Immature natural killer cell (primary cell): ENCODE measurements at regions not wholly inside any gene's neighbourhood (a gene's known extent, or its start where the extent isn't known, plus 50 kb on each side); places are given as distances from the start of the nearest gene placed in this dataset.

ENCODE experiments used
- DNase-seq, 3 donors: peaks; one replicate each; pipeline ENCODE4 v3.0.0; 2022; ENCODE audit warnings: mixed read lengths in 1 of 3
- H3K27ac Mint-ChIP-seq, 6 donors: one replicate each; pipeline ENCODE4 v1.8.0; 2020; ENCODE audit warnings: mixed read lengths in 6 of 6, mild to moderate bottlenecking in 5 of 6, inconsistent platforms in 4 of 6, moderate library complexity in 3 of 6
- H3K27me3 Mint-ChIP-seq, 3 donors: one replicate each; pipeline ENCODE4 v1.8.0; 2020 to 2021; ENCODE audit warnings: low read depth in 3 of 3, mild to moderate bottlenecking in 3 of 3, mixed read lengths in 3 of 3, moderate library complexity in 3 of 3, inconsistent platforms in 1 of 3
- H3K36me3 Mint-ChIP-seq, 3 donors: one replicate each; pipeline ENCODE4 v1.8.0; 2020; ENCODE audit warnings: mixed read lengths in 3 of 3, inconsistent platforms in 2 of 3, mild to moderate bottlenecking in 2 of 3
- H3K4me1 Mint-ChIP-seq, 2 donors: one replicate each; pipeline ENCODE4 v1.8.0; 2020; ENCODE audit warnings: inconsistent platforms in 2 of 2, mild to moderate bottlenecking in 2 of 2, mixed read lengths in 2 of 2, moderate library complexity in 1 of 2
- H3K4me3 Mint-ChIP-seq, 5 donors: one replicate each; pipeline ENCODE4 v1.8.0; 2020; ENCODE audit warnings: mild to moderate bottlenecking in 5 of 5, mixed read lengths in 5 of 5, inconsistent platforms in 3 of 5, moderate library complexity in 3 of 5
- H3K9me3 Mint-ChIP-seq, 6 donors: one replicate each; pipeline ENCODE4 v1.8.0; 2020; ENCODE audit warnings: mild to moderate bottlenecking in 6 of 6, mixed read lengths in 6 of 6, inconsistent platforms in 4 of 6, moderate library complexity in 3 of 6

GRCh38 chr13:40403509-40404241 is 262.8 kb downstream of the FOXO1 start:
- H3K27me3 Mint-ChIP-seq = no peaks in the 10 kb centered on the region
- no peak for DNase-seq
- no peak overlapping the region for H3K27ac Mint-ChIP-seq
- no peaks in the 10 kb centered on the region for H3K9me3 Mint-ChIP-seq
- peaks cover 0 to 5% (median 0%) of the 10 kb centered on the region in 3 donors for H3K36me3 Mint-ChIP-seq
- peaks cover 24 to 28% of the 10 kb centered on the region in 2 donors for H3K4me1 Mint-ChIP-seq
- no peak overlapping the region for H3K4me3 Mint-ChIP-seq

GRCh38 chr13:40404407-40404806 is 262.0 kb downstream of the FOXO1 start:
- Mint-ChIP-seq H3K4me3 (no peak overlapping the region), H3K36me3 (peaks cover 0 to 5% (median 0%) of the 10 kb centered on the region in 3 donors), H3K4me1 (peaks cover 24 to 28% of the 10 kb centered on the region in 2 donors), H3K9me3 (no peaks in the 10 kb centered on the region), H3K27ac (no peak overlapping the region), H3K27me3 (no peaks in the 10 kb centered on the region)
- no peak for DNase-seq

GRCh38 chr13:40404967-40405716 is 261.3 kb downstream of the FOXO1 start:
- Mint-ChIP-seq H3K4me1 (peaks cover 24 to 28% of the 10 kb centered on the region in 2 donors), H3K36me3 (peaks cover 0 to 5% (median 0%) of the 10 kb centered on the region in 3 donors), H3K27ac (no peak overlapping the region), H3K9me3 (no peaks in the 10 kb centered on the region), H3K4me3 (no peak overlapping the region), H3K27me3 (no peaks in the 10 kb centered on the region)
- DNase-seq = no peak

GRCh38 chr13:40406405-40407120 is 259.9 kb downstream of the FOXO1 start:
- H3K27ac Mint-ChIP-seq = no peak overlapping the region

GRCh38 chr13:40407567-40407966 is 258.9 kb downstream of the FOXO1 start:
- H3K27me3 Mint-ChIP-seq = no peaks in the 10 kb centered on the region
- no peak overlapping the region for H3K4me3 Mint-ChIP-seq
- no peak for DNase-seq
- H3K9me3 Mint-ChIP-seq = no peaks in the 10 kb centered on the region
- H3K27ac Mint-ChIP-seq = no peak overlapping the region
- peaks cover 0 to 5% (median 0%) of the 10 kb centered on the region in 3 donors for H3K36me3 Mint-ChIP-seq
- H3K4me1 Mint-ChIP-seq = peaks cover 10 to 13% of the 10 kb centered on the region in 2 donors

More at GRCh38 chr13:40406405-40407120, 259.9 kb downstream of the FOXO1 start:
- Mint-ChIP-seq H3K9me3 (no peaks in the 10 kb centered on the region), H3K4me1 (peaks cover 20 to 23% of the 10 kb centered on the region in 2 donors), H3K4me3 (no peak overlapping the region), H3K36me3 (peaks cover 0 to 5% (median 0%) of the 10 kb centered on the region in 3 donors), H3K27me3 (no peaks in the 10 kb centered on the region)
- DNase-seq = no peak

DNA sequence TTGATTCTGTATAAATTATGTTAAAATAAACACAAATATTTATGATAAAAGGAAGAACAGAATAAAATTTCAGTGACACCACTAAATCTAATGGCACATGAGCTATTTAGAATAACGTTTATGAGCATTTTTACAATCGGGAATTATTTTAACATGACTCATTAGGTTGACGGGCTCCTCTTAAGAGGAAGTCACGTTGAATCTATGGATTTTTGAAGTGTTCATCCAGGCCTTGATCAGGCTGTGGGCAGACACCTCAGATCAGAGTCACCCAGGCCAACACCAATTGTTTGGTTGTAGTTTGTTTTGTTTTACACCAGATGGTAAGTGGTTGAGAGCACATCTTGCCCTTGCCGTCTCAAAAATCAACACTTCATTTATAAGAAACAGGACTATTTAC is 257.8 kb downstream of the FOXO1 start:
- Mint-ChIP-seq H3K27me3 (no peaks in the 10 kb centered on the region), H3K4me3 (no peak overlapping the region), H3K36me3 (peaks cover 0 to 5% (median 0%) of the 10 kb centered on the region in 3 donors), H3K4me1 (peaks cover 1 to 2% of the 10 kb centered on the region in 2 donors), H3K9me3 (no peaks in the 10 kb centered on the region), H3K27ac (no peak overlapping the region)
- no peak for DNase-seq

DNA sequence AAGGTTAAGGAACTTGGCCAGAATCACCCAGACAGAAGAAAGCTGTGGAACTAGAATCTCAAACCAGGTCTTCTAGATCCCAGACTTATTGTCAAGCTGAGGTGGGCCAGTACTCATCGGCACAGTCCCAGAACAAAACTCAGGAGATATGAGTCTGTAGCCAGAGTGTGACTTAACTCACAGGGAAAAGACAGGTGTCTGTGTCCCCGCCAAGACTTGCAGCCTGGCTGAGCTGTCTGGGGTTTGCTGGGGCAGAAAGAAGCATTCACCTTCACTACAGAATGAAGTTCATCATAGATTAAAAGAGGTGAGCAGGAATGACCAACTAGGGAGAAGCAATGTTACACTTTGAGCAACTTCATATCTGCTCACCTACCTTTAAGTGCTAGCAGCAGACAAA is 257.2 kb downstream of the FOXO1 start:
- Mint-ChIP-seq H3K9me3 (no peaks in the 10 kb centered on the region), H3K4me3 (no peak overlapping the region), H3K4me1 (no peaks in the 10 kb centered on the region), H3K36me3 (peaks cover 0 to 5% (median 0%) of the 10 kb centered on the region in 3 donors), H3K27me3 (no peaks in the 10 kb centered on the region), H3K27ac (no peak overlapping the region)
- DNase-seq = no peak

DNA sequence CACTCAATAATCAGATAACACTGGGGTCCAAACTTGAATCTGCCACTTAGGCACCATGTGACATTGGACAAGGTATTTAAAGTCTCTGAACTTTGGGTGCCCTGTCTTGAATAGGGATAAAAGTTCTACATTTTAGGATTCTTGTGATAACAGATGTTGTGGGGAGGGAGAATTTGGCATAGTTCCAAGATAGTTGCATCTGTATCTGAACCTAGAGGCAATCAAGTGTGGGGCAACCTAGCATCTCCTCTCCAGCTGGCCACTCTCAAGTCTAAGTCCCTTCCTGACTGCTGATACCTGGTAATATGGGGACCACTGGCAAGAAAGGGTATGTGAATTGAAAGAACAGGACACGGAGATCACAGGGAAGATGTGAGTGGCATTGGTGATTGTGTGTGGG is 256.1 kb downstream of the FOXO1 start:
- Mint-ChIP-seq H3K9me3 (no peaks in the 10 kb centered on the region), H3K27ac (no peak overlapping the region), H3K4me3 (no peak overlapping the region), H3K4me1 (no peaks in the 10 kb centered on the region), H3K27me3 (peaks cover 0 to 1% (median 0%) of the 10 kb centered on the region in 3 donors), H3K36me3 (peaks cover 0 to 5% (median 0%) of the 10 kb centered on the region in 3 donors)
- DNase-seq = no peak

- H3K9me3 Mint-ChIP-seq = no peaks in the 10 kb centered on the region
- DNase-seq = no peak
- no peak overlapping the region for H3K27ac Mint-ChIP-seq
- peaks cover 0 to 3% (median 0%) of the 10 kb centered on the region in 3 donors for H3K36me3 Mint-ChIP-seq
- no peaks in the 10 kb centered on the region for H3K4me1 Mint-ChIP-seq
- H3K27me3 Mint-ChIP-seq = peaks cover 0 to 7% (median 2%) of the 10 kb centered on the region in 3 donors
- no peak overlapping the region for H3K4me3 Mint-ChIP-seq
Observed at GRCh38 chr13:40420160-40420740, 246.2 kb downstream of the FOXO1 start.

DNA sequence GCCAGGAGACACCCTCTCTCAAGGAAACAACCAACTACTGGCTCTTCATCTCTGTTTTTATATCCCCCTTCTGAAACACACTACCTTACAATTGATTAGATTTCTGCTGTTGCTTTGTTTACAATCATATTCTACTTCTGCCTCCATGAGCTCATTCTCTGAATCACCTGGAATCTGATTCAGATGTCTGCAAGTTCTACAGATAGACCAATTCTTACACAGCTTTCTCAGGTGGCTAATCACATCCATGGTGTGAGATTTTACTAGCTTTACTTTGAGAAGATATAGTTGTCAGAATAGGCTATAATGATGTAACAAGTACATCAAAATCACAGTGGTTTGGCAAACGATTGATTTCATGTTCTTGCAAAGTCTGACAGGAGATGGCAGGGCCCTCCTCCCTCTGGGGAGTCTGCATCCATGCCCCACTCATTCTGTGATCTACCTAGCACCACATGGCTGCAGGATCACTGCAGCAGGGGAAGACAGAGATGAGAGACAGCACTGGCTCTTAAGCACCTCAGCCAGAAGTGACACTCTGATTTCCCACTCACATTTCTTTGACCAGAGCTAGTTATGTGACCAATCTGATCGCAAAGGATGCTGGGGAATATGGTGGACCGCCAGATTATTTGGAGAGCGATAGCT is 243.7 kb downstream of the FOXO1 start:
- Mint-ChIP-seq H3K9me3 (no peaks in the 10 kb centered on the region), H3K4me1 (no peaks in the 10 kb centered on the region), H3K27me3 (peaks cover 0 to 7% (median 4%) of the 10 kb centered on the region in 3 donors), H3K27ac (peak overlapping the region in 1 of 6 donors; percentile 55), H3K36me3 (no peaks in the 10 kb centered on the region), H3K4me3 (no peak overlapping the region)
- DNase-seq = no peak

DNA sequence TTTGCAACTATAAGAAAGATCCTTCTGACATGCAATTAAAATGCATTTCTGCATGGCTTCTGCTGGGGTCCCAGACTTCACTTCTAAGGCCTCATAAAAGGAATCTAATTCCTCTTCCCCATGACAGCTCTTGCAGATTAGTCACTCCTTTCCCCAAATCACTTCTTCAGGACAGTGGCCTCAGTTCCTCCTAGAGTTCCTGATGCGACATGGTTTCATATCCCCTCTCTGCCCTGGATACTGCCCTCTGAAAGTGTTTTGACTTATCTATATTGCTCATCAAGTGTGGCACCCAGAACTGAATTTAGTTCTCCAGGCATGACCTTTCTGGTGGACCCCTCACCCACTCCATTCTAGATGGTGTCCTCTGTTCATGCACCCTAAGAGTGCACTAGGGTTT is 238.1 kb downstream of the FOXO1 start:
- H3K9me3 Mint-ChIP-seq = no peaks in the 10 kb centered on the region
- peaks cover 0 to 5% (median 2%) of the 10 kb centered on the region in 3 donors for H3K27me3 Mint-ChIP-seq
- no peaks in the 10 kb centered on the region for H3K36me3 Mint-ChIP-seq
- DNase-seq = no peak
- H3K4me1 Mint-ChIP-seq = peaks cover 18% of the 10 kb centered on the region in 2 donors
- H3K4me3 Mint-ChIP-seq = no peak overlapping the region
- no peak overlapping the region for H3K27ac Mint-ChIP-seq

- H3K4me1 Mint-ChIP-seq = peaks cover 33% of the 10 kb centered on the region in 2 donors
- no peak overlapping the region for H3K4me3 Mint-ChIP-seq
- H3K9me3 Mint-ChIP-seq = no peaks in the 10 kb centered on the region
- H3K27me3 Mint-ChIP-seq = peaks cover 0 to 2% (median 0%) of the 10 kb centered on the region in 3 donors
- H3K27ac Mint-ChIP-seq = no peak overlapping the region
- H3K36me3 Mint-ChIP-seq = no peaks in the 10 kb centered on the region
- DNase-seq = no peak
Observed at GRCh38 chr13:40429706-40430545, 236.5 kb downstream of the FOXO1 start.
